ENCODE measurements at regions not wholly inside any gene's neighbourhood (a gene's known extent, or its start where the extent isn't known, plus 50 kb on each side); places are given as distances from the start of the nearest gene placed in this dataset.

GRCh38 chr16:13296206-13296605 is 394.8 kb downstream of the SHISA9 start:
- ChIA-PET RAD21 (ENCODE audit: unreplicated experiment) (no interaction called here), POLR2A (no interaction called here), CTCF (interaction anchor here (0.6 kb wide), 1 partner anchor 23 kb away, joined by 3 read pairs; no protein-coding TSS in a partner anchor), SMC1A (ENCODE audit: uncharacterized antibody, unreplicated experiment) (interaction anchor here (1.3 kb wide), 1 partner anchor 11 kb away, joined by 4 read pairs; no protein-coding TSS in a partner anchor)
- no peak for DNase-seq (ENCODE audit: low read depth, low spot score)
- Histone ChIP-seq H2AFZ (ENCODE audit: control insufficient read depth, low read depth, low read length) (no peak overlapping the region), H3K79me2 (ENCODE audit: control insufficient read depth, insufficient read depth, low read length) (no peaks in the 10 kb centered on the region), H3K4me1 (ENCODE audit: control insufficient read depth, insufficient read depth, low read length) (no peaks in the 10 kb centered on the region; the same call in 1 of the 2 replicates), H3K4me2 (ENCODE audit: control insufficient read depth, insufficient read depth) (no peak overlapping the region), H3K36me3 (ENCODE audit: control insufficient read depth in 2 of 2, insufficient read depth in 2 of 2, low read length in 1 of 2) (no peaks in the 10 kb centered on the region), H3K9ac (ENCODE audit: control insufficient read depth, insufficient read depth, low read length) (no peak overlapping the region), H3K27me3 (replicated peaks in 1 of 2; ENCODE audit: control insufficient read depth in 2 of 2, insufficient read depth in 2 of 2, low read length in 1 of 2) (no peaks in the 10 kb centered on the region), H3K9me3 (replicated peaks; ENCODE audit: control insufficient read depth, insufficient read depth, low read length) (no peaks in the 10 kb centered on the region), H3K27ac (ENCODE audit: control insufficient read depth, insufficient read depth) (no peak overlapping the region), H4K20me1 (ENCODE audit: control insufficient read depth, insufficient read depth) (no peaks in the 10 kb centered on the region), H3K4me3 (no peak overlapping the region)
- in situ Hi-C loops (cut with MboI): no loop called here
- BruUV-seq (replicated peaks): no TSS peak
- intact Hi-C loops (cut with micrococcal nuclease; ENCODE audit: unreplicated experiment): no loop called here
- TF ChIP-seq CREM (IDR thresholded peaks at IDR 0.05; ENCODE audit: low read depth) (no peak), EGR1 (IDR thresholded peaks at IDR 0.05; ENCODE audit: borderline replicate concordance in 1 of 2, low read depth in 2 of 2, low read length in 2 of 2) (no peak), SMARCA5 (IDR thresholded peaks at IDR 0.05) (no peak), RFX5 (IDR thresholded peaks at IDR 0.05; ENCODE audit: low read depth, low read length) (no peak), HDGF (IDR thresholded peaks at IDR 0.05) (no peak), BHLHE40 (IDR thresholded peaks at IDR 0.05; ENCODE audit: borderline replicate concordance in 1 of 2, low read depth in 2 of 2, low read length in 1 of 2) (no peak), HCFC1 (IDR thresholded peaks at IDR 0.05; ENCODE audit: low read length) (no peak), FOS (IDR thresholded peaks at IDR 0.05; ENCODE audit: borderline replicate concordance, extremely low read depth, insufficient read length) (no peak)
- TF ChIP-seq, protein P1, sequence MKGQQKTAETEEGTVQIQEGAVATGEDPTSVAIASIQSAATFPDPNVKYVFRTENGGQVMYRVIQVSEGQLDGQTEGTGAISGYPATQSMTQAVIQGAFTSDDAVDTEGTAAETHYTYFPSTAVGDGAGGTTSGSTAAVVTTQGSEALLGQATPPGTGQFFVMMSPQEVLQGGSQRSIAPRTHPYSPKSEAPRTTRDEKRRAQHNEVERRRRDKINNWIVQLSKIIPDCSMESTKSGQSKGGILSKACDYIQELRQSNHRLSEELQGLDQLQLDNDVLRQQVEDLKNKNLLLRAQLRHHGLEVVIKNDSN (IDR thresholded peaks at IDR 0.05; ENCODE audit: borderline replicate concordance, extremely low read length, insufficient read depth, low read depth, low read length): no peak
- FAIRE-seq: no peak
- no peak for ATAC-seq
- 53% methylated on average over 4 of the region's 4 CpGs for WGBS (ENCODE audit: insufficient coverage, insufficient replicate concordance, low lambda C conversion rate, missing lambda C conversion rate)
